Sigmoid colon (tissue), 3 donors: ENCODE measurements at regions not wholly inside any gene's neighbourhood (a gene's known extent, or its start where the extent isn't known, plus 50 kb on each side); places are given as distances from the start of the nearest gene placed in this dataset.

Experiments used
- CTCF ChIP-seq, 4 experiments: fragments of 450-650 bp in 3 of 4; fragments of 200-600 bp in 1 of 4; IDR thresholded peaks; one replicate each; pipeline ENCODE4 v1.5.1; 2016 to 2019; ENCODE audit warnings: antibody characterized with exemption in 4 of 4, mild to moderate bottlenecking in 3 of 4, moderate library complexity in 2 of 4
- POLR2A ChIP-seq, 2 donors: fragments of 450-650 bp; IDR thresholded peaks; one replicate each; pipeline ENCODE4 v1.6.1; 2016; ENCODE audit warnings: antibody characterized with exemption in 2 of 2, mild to moderate bottlenecking in 2 of 2, moderate library complexity in 2 of 2

GRCh38 chr3:112721231-112721630 lies 80.3 kb upstream of the CCDC80 start:
- no peak for TF ChIP-seq CTCF (IDR thresholded peaks at IDR 0.05)
- no peak for TF ChIP-seq POLR2A (IDR thresholded peaks at IDR 0.05)
